Mesenchymal stem cell (in vitro differentiated cells and primary cell): ENCODE measurements at regions not wholly inside any gene's neighbourhood (a gene's known extent, or its start where the extent isn't known, plus 50 kb on each side); places are given as distances from the start of the nearest gene placed in this dataset.

Experiments used
- DNase-seq: peaks from one replicate; pipeline ENCODE4 v3.0.0-alpha.2; 2013
- H2AFZ ChIP-seq: one replicate; pipeline ENCODE4 v1.6.1; 2013; ENCODE audit warnings: low read depth, mild to moderate bottlenecking, control low read depth, inconsistent platforms, low read length, moderate library complexity
- H2AK5ac ChIP-seq: 2 replicates; pipeline ENCODE4 v1.6.1; 2013; ENCODE audit warnings: low read length, moderate library complexity, mild to moderate bottlenecking, inconsistent platforms; ENCODE audit not compliant: severe bottlenecking
- H2BK120ac ChIP-seq: one replicate; pipeline ENCODE4 v1.6.1; 2013; ENCODE audit warnings: low read depth, mild to moderate bottlenecking, inconsistent platforms, low read length, moderate library complexity
- H2BK12ac ChIP-seq, 2 experiments: one replicate each; pipeline ENCODE4 v1.6.1; 2013; ENCODE audit warnings: inconsistent platforms in 2 of 2, low read length in 2 of 2, mild to moderate bottlenecking in 2 of 2, moderate library complexity in 2 of 2, control low read depth in 1 of 2
- H2BK15ac ChIP-seq: one replicate; pipeline ENCODE4 v1.6.1; 2013; ENCODE audit warnings: mild to moderate bottlenecking, low read depth, inconsistent platforms; ENCODE audit not compliant: poor library complexity, severe bottlenecking
- H2BK5ac ChIP-seq: 2 replicates; pipeline ENCODE4 v1.6.1; 2013; ENCODE audit warnings: low read depth, mild to moderate bottlenecking, low read length, control low read depth, inconsistent platforms; ENCODE audit not compliant: poor library complexity, severe bottlenecking
- H3K14ac ChIP-seq, 2 experiments: one replicate each; pipeline ENCODE4 v1.6.1; 2013; ENCODE audit warnings: inconsistent platforms in 2 of 2, low read length in 2 of 2, control low read depth in 1 of 2, mild to moderate bottlenecking in 1 of 2, moderate library complexity in 1 of 2
- H3K18ac ChIP-seq, 2 experiments: one replicate each; pipeline ENCODE4 v1.6.1; 2013; ENCODE audit warnings: inconsistent platforms in 2 of 2, low read length in 2 of 2, control low read depth in 1 of 2, low read depth in 1 of 2, mild to moderate bottlenecking in 1 of 2
- H3K23ac ChIP-seq, 2 experiments: one replicate each; pipeline ENCODE4 v1.6.1; 2013; ENCODE audit warnings: inconsistent platforms in 2 of 2, low read length in 2 of 2, mild to moderate bottlenecking in 2 of 2, moderate library complexity in 2 of 2, control low read depth in 1 of 2
- H3K27ac ChIP-seq: 2 replicates; pipeline ENCODE4 v1.5.1; 2013; ENCODE audit warnings: mild to moderate bottlenecking, moderate library complexity, low read length, control low read depth, inconsistent platforms; ENCODE audit not compliant: poor library complexity, severe bottlenecking
- H3K27me3 ChIP-seq, 2 experiments: 2 replicates each; pipeline versions ENCODE4 v1.6.1 to v1.7.0; 2013; ENCODE audit warnings: low read length in 2 of 2, mild to moderate bottlenecking in 2 of 2, moderate library complexity in 2 of 2, control low read depth in 1 of 2, inconsistent platforms in 1 of 2; ENCODE audit not compliant: control insufficient read depth in 1 of 2, insufficient read depth in 1 of 2
- H3K36me3 ChIP-seq, 2 experiments: 2 replicates each; pipeline versions ENCODE4 v1.6.1 to v1.7.0; 2013; ENCODE audit warnings: low read length in 2 of 2, control low read depth in 1 of 2, inconsistent platforms in 1 of 2, low read depth in 1 of 2, mild to moderate bottlenecking in 1 of 2; ENCODE audit not compliant: insufficient read depth in 2 of 2, control insufficient read depth in 1 of 2
- H3K4ac ChIP-seq, 2 experiments: one replicate each; pipeline ENCODE4 v1.6.1; 2013; ENCODE audit warnings: inconsistent platforms in 2 of 2, low read length in 2 of 2, mild to moderate bottlenecking in 2 of 2, moderate library complexity in 2 of 2, control low read depth in 1 of 2, low read depth in 1 of 2
- H3K4me1 ChIP-seq: 2 replicates; pipeline ENCODE4 v1.6.1; 2013; ENCODE audit warnings: low read depth, low read length, control low read depth; ENCODE audit not compliant: control insufficient read depth, insufficient read depth
- H3K4me2 ChIP-seq: 2 replicates; pipeline ENCODE4 v1.6.1; 2013; ENCODE audit warnings: low read length, mild to moderate bottlenecking, inconsistent platforms; ENCODE audit not compliant: poor library complexity, severe bottlenecking
- H3K4me3 ChIP-seq, 2 experiments: 2 replicates each; pipeline versions ENCODE4 v1.5.1 to v1.7.0; 2013; ENCODE audit warnings: low read length in 2 of 2, mild to moderate bottlenecking in 2 of 2, control low read depth in 1 of 2, low read depth in 1 of 2; ENCODE audit not compliant: insufficient read depth in 1 of 2
- H3K79me1 ChIP-seq: replicated peaks from 2 replicates; pipeline ENCODE4 v1.6.1; 2013; ENCODE audit warnings: mild to moderate bottlenecking, control low read depth, low read length, inconsistent platforms; ENCODE audit not compliant: poor library complexity, severe bottlenecking
- H3K9ac ChIP-seq: 2 replicates; pipeline ENCODE4 v1.7.0; 2013; ENCODE audit warnings: mild to moderate bottlenecking, low read length, moderate library complexity
- H3K9me3 ChIP-seq: 2 replicates; pipeline ENCODE4 v1.7.0; 2013; ENCODE audit warnings: mild to moderate bottlenecking, low read length; ENCODE audit not compliant: control insufficient read depth
- H4K8ac ChIP-seq: one replicate; pipeline ENCODE4 v1.6.1; 2013; ENCODE audit warnings: inconsistent platforms, mild to moderate bottlenecking, low read length, moderate library complexity
- H4K91ac ChIP-seq: one replicate; pipeline ENCODE4 v1.6.1; 2013; ENCODE audit warnings: mild to moderate bottlenecking, low read length, inconsistent platforms
- WGBS: methylation state at CpG from one replicate; pipeline ENCODE4 v1.1.7; 2013; ENCODE audit warnings: mixed read lengths; 5-methylcytosine and 5-hydroxymethylcytosine counted together

- Histone ChIP-seq H2BK12ac (no peak overlapping the region), H4K91ac (no peak overlapping the region), H3K23ac (no peak overlapping the region), H3K4me3 (no peak overlapping the region), H3K4ac (no peak overlapping the region), H3K36me3 (no peaks in the 10 kb centered on the region), H3K4me1 (peaks cover 1% of the 10 kb centered on the region), H2AFZ (no peak overlapping the region), H2BK15ac (no peak overlapping the region), H3K9me3 (no peaks in the 10 kb centered on the region), H3K79me1 (no peaks in the 10 kb centered on the region), H2AK5ac (no peak overlapping the region), H3K9ac (no peak overlapping the region), H2BK120ac (no peak overlapping the region), H3K4me2 (no peak overlapping the region), H3K27ac (no peak overlapping the region), H4K8ac (no peak overlapping the region), H2BK5ac (no peak overlapping the region), H3K18ac (no peak overlapping the region), H3K27me3 (no peaks in the 10 kb centered on the region), H3K14ac (no peak overlapping the region)
- 84% methylated on average over 10 of the region's 10 CpGs for WGBS
- DNase-seq = no peak
Measured at GRCh38 chr4:42320822-42321388, 76.4 kb upstream of the SHISA3 start.

GRCh38 chr4:42326040-42326439, 71.2 kb upstream of the SHISA3 start:
- no peak overlapping the region for H3K9ac ChIP-seq
- no peak overlapping the region for H3K23ac ChIP-seq
- 95% methylated on average over 4 of the region's 5 CpGs for WGBS
- no peak overlapping the region for H3K18ac ChIP-seq
- H3K14ac ChIP-seq = no peak overlapping the region
- no peak overlapping the region for H2BK120ac ChIP-seq
- H3K27ac ChIP-seq = no peak overlapping the region
- no peak overlapping the region for H3K4ac ChIP-seq
- H3K4me2 ChIP-seq = no peak overlapping the region
- DNase-seq = no peak
- no peak overlapping the region for H2BK5ac ChIP-seq
- H2BK15ac ChIP-seq = no peak overlapping the region
- no peak overlapping the region for H2AFZ ChIP-seq
- H3K9me3 ChIP-seq = no peaks in the 10 kb centered on the region
- no peak overlapping the region for H2BK12ac ChIP-seq
- no peak overlapping the region for H4K8ac ChIP-seq
- no peak overlapping the region for H2AK5ac ChIP-seq
- no peaks in the 10 kb centered on the region for H3K79me1 ChIP-seq
- no peaks in the 10 kb centered on the region for H3K27me3 ChIP-seq
- no peak overlapping the region for H4K91ac ChIP-seq
- H3K36me3 ChIP-seq = no peaks in the 10 kb centered on the region
- H3K4me3 ChIP-seq = no peak overlapping the region
- H3K4me1 ChIP-seq = peaks cover 3% of the 10 kb centered on the region

GRCh38 chr4:42326524-42326923, 70.8 kb upstream of the SHISA3 start:
- no peak overlapping the region for H3K9ac ChIP-seq
- H2BK5ac ChIP-seq = no peak overlapping the region
- H4K91ac ChIP-seq = no peak overlapping the region
- H3K27ac ChIP-seq = no peak overlapping the region
- H3K4ac ChIP-seq = no peak overlapping the region
- no peak overlapping the region for H2BK12ac ChIP-seq
- H3K4me3 ChIP-seq = no peak overlapping the region
- no peak overlapping the region for H2AK5ac ChIP-seq
- no peak overlapping the region for H3K4me2 ChIP-seq
- H3K23ac ChIP-seq = no peak overlapping the region
- H3K14ac ChIP-seq = no peak overlapping the region
- H4K8ac ChIP-seq = no peak overlapping the region
- H2BK120ac ChIP-seq = no peak overlapping the region
- no peaks in the 10 kb centered on the region for H3K79me1 ChIP-seq
- no peak overlapping the region for H3K18ac ChIP-seq
- no peak overlapping the region for H2AFZ ChIP-seq
- H3K9me3 ChIP-seq = no peaks in the 10 kb centered on the region
- 93% methylated on average over 2 of the region's 2 CpGs for WGBS
- H2BK15ac ChIP-seq = no peak overlapping the region
- no peak for DNase-seq
- no peaks in the 10 kb centered on the region for H3K36me3 ChIP-seq
- no peaks in the 10 kb centered on the region for H3K27me3 ChIP-seq
- peaks cover 3% of the 10 kb centered on the region for H3K4me1 ChIP-seq

GRCh38 chr4:42327323-42327722, 70.0 kb upstream of the SHISA3 start:
- DNase-seq = no peak
- H2AK5ac ChIP-seq = no peak overlapping the region
- H2BK5ac ChIP-seq = no peak overlapping the region
- no peak overlapping the region for H3K14ac ChIP-seq
- no peak overlapping the region for H3K4me3 ChIP-seq
- no peaks in the 10 kb centered on the region for H3K36me3 ChIP-seq
- H2BK15ac ChIP-seq = no peak overlapping the region
- H3K4ac ChIP-seq = no peak overlapping the region
- no peak overlapping the region for H2BK120ac ChIP-seq
- 18% methylated on average over 4 of the region's 4 CpGs for WGBS
- H3K4me2 ChIP-seq = no peak overlapping the region
- H3K9me3 ChIP-seq = no peaks in the 10 kb centered on the region
- H4K8ac ChIP-seq = peak overlapping the region; percentile 23
- H3K18ac ChIP-seq = peak overlapping the region; percentile 6 to 30
- H3K79me1 ChIP-seq = no peaks in the 10 kb centered on the region
- H2BK12ac ChIP-seq = no peak overlapping the region
- peak overlapping the region; percentile 46 for H4K91ac ChIP-seq
- H3K9ac ChIP-seq = no peak overlapping the region
- H3K4me1 ChIP-seq = peaks cover 4% of the 10 kb centered on the region
- H3K23ac ChIP-seq = no peak overlapping the region
- H3K27ac ChIP-seq = no peak overlapping the region
- H2AFZ ChIP-seq = no peak overlapping the region
- H3K27me3 ChIP-seq = no peaks in the 10 kb centered on the region
